Kidney (tissue), 13 donors: ENCODE measurements at regions not wholly inside any gene's neighbourhood (a gene's known extent, or its start where the extent isn't known, plus 50 kb on each side); places are given as distances from the start of the nearest gene placed in this dataset.

ENCODE experiments used
- DNase-seq, 5 donors: peaks; one replicate each; pipeline ENCODE4 v3.0.0-alpha.2; 2013 to 2020
- FAIRE-seq: peaks from 2 replicates; lab custom pipeline; 2012; peaks lifted over from hg19 to GRCh38; lab: Jason Lieb, UNC
- H3K27ac ChIP-seq, 2 donors: one replicate each; pipeline ENCODE4 v1.7.0; 2013; ENCODE audit warnings: low read depth in 2 of 2, low read length in 2 of 2, inconsistent platforms in 1 of 2
- H3K27me3 ChIP-seq: one replicate; pipeline ENCODE4 v1.7.1; 2013; ENCODE audit warnings: low read length, inconsistent platforms; ENCODE audit not compliant: control insufficient read depth, insufficient read depth
- H3K36me3 ChIP-seq, 3 donors: one replicate each; pipeline versions ENCODE4 v1.7.0 to v1.7.1; 2013; ENCODE audit warnings: low read length in 3 of 3, control low read depth in 1 of 3, inconsistent platforms in 1 of 3; ENCODE audit not compliant: insufficient read depth in 3 of 3, control insufficient read depth in 2 of 3
- H3K4me1 ChIP-seq, 3 donors: one replicate each; pipeline versions ENCODE4 v1.7.0 to v1.7.1; 2013; ENCODE audit warnings: low read length in 3 of 3, inconsistent platforms in 1 of 3, low read depth in 1 of 3; ENCODE audit not compliant: control insufficient read depth in 2 of 3, insufficient read depth in 2 of 3
- H3K4me3 ChIP-seq, 3 donors: one replicate each; pipeline versions ENCODE4 v1.7.0 to v1.8.1; 2013; ENCODE audit warnings: low read length in 3 of 3, control low read depth in 1 of 3, inconsistent platforms in 1 of 3
- H3K9ac ChIP-seq, 3 donors: one replicate each; pipeline versions ENCODE4 v1.7.0 to v1.7.1; 2013; ENCODE audit warnings: low read length in 3 of 3, control low read depth in 1 of 3, inconsistent platforms in 1 of 3
- H3K9me3 ChIP-seq, 3 donors: one replicate each; pipeline versions ENCODE4 v1.7.0 to v1.7.1; 2013; ENCODE audit warnings: low read length in 3 of 3, control low read depth in 1 of 3, inconsistent platforms in 1 of 3; ENCODE audit not compliant: control insufficient read depth in 2 of 3, insufficient read depth in 1 of 3
- intact Hi-C: fragments of 100-400 bp; cut with DNase I; formaldehyde crosslinking; loops from one replicate; pipeline ENCODE4 v1.11.1; 2022
- TF ChIP-seq, protein P1 (sequence below): IDR thresholded peaks from 3 replicates; pipeline ENCODE4 v1.5.1; 2012; ENCODE audit warnings: mild to moderate bottlenecking, moderate library complexity, borderline replicate concordance; ENCODE audit not compliant: insufficient read depth; ENCODE audit errors: extremely low read depth
- donor health status: control.
- donor health status: control.
- donor health status: control.
- donor health status: control.
- donor health status: control.
- donor health status: DM: yes; HTN: yes; CAD: no.
- donor health status: Normal renal cell carcinoma (clear cell type).

DNA sequence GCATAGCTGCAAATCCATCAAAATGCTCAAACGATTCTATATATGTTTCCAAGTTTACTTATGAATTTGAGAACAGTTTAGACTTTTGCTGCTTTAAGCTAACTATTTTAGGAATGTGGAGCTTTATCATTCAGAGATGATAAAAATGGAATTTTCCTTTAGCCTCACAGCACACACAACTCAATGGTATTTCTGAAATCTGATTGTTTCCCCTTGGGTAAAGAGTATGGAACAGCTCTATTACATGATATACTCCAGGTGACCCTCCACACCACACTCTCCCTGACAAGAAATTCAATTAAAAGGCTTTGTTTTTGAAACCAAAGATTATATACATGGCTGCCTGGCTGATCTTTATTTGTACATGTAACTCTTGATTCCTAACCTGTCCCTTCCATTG lies 120.0 kb downstream of the LUZP4 start:
- no peaks in the 10 kb centered on the region for H3K9me3 ChIP-seq
- no peaks in the 10 kb centered on the region for H3K4me1 ChIP-seq
- DNase-seq (no peak), FAIRE-seq (no peak)
- TF ChIP-seq, protein P1, sequence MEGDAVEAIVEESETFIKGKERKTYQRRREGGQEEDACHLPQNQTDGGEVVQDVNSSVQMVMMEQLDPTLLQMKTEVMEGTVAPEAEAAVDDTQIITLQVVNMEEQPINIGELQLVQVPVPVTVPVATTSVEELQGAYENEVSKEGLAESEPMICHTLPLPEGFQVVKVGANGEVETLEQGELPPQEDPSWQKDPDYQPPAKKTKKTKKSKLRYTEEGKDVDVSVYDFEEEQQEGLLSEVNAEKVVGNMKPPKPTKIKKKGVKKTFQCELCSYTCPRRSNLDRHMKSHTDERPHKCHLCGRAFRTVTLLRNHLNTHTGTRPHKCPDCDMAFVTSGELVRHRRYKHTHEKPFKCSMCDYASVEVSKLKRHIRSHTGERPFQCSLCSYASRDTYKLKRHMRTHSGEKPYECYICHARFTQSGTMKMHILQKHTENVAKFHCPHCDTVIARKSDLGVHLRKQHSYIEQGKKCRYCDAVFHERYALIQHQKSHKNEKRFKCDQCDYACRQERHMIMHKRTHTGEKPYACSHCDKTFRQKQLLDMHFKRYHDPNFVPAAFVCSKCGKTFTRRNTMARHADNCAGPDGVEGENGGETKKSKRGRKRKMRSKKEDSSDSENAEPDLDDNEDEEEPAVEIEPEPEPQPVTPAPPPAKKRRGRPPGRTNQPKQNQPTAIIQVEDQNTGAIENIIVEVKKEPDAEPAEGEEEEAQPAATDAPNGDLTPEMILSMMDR: no peak
- no peak overlapping the region for H3K27ac ChIP-seq
- no peak overlapping the region for H3K9ac ChIP-seq
- no peak overlapping the region for H3K4me3 ChIP-seq
- H3K27me3 ChIP-seq: peaks cover 4% of the 10 kb centered on the region
- H3K36me3 ChIP-seq: no peaks in the 10 kb centered on the region
- intact Hi-C loops: no loop called here

DNA sequence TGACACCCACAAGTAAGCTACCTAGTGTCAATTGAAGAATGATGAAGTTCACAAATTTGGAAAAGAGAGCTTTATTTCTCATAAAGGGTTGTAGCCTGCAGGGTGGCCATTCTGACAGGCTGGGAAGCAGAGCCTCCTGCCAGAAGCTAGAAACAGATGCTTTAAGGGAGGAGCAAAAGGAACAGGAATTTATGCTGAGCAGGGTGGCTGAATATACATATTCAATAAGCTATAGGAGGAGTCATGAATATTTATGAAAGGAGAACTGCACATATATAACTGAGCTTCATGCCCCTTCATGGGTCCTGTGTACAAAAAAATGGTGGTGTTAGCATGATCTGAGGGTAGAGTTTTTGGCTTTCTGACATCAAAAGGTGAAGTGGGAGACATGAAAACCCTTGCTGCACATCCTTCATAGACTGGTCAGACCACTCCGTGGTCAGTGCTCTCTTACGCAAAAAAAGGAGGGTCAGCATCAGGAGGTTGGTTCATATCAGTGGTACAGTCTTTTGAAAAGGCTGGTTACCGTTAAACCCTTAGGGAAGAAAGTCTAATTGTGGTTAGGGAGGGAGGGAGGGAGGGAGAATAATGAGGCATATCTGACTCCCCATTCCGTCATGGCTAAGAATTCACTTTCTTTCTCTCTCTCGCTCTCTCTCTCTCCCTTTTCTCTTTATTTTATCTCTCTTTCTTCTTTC lies 121.4 kb downstream of the LUZP4 start:
- H3K9ac ChIP-seq: no peak overlapping the region
- no peak overlapping the region for H3K27ac ChIP-seq
- intact Hi-C loops: no loop called here
- H3K36me3 ChIP-seq: no peaks in the 10 kb centered on the region
- no peak for DNase-seq
- TF ChIP-seq, protein P1: no peak
- H3K9me3 ChIP-seq: no peaks in the 10 kb centered on the region
- FAIRE-seq: no peak
- H3K4me1 ChIP-seq: no peaks in the 10 kb centered on the region
- no peak overlapping the region for H3K4me3 ChIP-seq
- peaks cover 4% of the 10 kb centered on the region for H3K27me3 ChIP-seq

DNA sequence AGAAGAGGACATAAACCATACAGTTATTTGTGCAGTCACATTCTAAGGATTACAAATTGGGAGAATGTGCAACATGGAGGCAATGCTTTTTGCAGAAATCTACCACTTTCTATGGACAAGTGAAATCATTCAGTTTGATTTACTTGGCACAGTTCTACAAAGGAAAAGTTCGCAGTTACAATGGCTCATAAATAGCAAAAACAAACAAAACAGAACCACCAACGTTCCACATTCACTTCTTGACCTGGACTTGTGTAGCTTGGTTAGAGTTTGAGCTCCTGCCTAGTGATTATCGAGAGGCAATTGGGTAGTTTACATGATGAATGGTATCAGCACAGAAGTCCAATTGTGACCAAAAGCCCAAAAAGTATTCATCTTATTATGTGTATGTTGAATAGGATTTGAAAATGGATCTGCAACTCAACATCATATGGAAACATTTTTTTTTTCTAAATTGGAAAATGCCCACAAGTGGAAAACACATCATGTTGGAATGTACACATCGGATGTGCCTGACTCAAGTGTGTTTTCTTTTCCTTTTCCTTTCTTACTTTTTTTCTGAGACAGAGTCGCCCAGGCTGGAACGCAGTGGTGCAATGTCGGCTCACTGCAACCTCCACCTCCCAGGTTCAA lies 123.8 kb downstream of the LUZP4 start:
- no peak for DNase-seq
- peaks cover 4% of the 10 kb centered on the region for H3K27me3 ChIP-seq

More for the DNA sequence above, 123.8 kb downstream of the LUZP4 start:
- no peak overlapping the region for H3K9ac ChIP-seq
- FAIRE-seq: no peak
- H3K4me3 ChIP-seq: no peak overlapping the region
- H3K9me3 ChIP-seq: no peaks in the 10 kb centered on the region
- H3K27ac ChIP-seq: no peak overlapping the region
- no peaks in the 10 kb centered on the region for H3K36me3 ChIP-seq
- intact Hi-C loops: no loop called here
- H3K4me1 ChIP-seq: no peaks in the 10 kb centered on the region
- TF ChIP-seq, protein P1: no peak
